Pons (tissue), 1 donor: ENCODE measurements at regions not wholly inside any gene's neighbourhood (a gene's known extent, or its start where the extent isn't known, plus 50 kb on each side); places are given as distances from the start of the nearest gene placed in this dataset.
"Not testable (repeated sequence)": the region's sequence is repeated elsewhere in the genome, so short reads cannot be mapped to it uniquely, and the experiment has no call there.

Source experiments
- DNase-seq: peaks from one replicate; pipeline ENCODE4 v3.0.0-alpha.2; 2016; ENCODE audit warnings: low spot score

DNA sequence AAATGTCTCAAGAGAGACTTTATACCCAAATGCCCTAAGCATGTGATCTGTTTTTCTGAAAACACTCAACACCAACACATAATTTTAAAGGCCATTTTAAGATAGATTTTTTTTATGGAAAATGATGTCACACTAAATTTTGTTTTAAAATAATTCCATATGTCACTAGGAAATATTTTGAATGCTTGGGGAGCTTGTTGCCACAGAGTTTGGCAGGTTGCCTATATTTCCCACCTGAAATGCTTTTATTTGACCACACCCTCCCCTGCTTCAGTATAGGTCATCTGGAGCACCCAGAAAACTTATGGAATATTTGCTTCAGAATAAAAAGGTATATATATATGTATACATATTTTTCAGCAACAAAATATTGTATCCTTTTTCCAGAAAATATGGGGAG lies 180.0 kb upstream of the ANK3 start:
- no peak for DNase-seq

DNA sequence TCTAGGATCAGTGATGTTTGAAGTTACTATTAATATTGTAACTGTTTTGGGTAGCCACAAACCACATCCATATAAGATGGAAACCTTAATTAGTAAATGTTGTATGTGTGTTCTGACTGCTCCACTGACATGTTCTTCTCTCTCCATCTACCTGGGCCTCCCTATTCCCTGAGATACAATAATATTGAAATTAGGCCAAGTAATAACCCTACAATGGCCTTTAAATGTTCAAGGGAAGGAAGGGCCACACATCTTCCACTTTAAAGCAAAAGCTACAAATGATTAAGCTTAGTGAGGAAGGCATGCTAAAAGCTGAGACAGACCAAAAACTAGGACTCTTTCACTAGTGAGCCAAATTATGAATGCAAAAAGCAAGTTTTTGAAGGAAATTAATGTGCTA lies 176.4 kb upstream of the ANK3 start:
- DNase-seq, result no peak

DNA sequence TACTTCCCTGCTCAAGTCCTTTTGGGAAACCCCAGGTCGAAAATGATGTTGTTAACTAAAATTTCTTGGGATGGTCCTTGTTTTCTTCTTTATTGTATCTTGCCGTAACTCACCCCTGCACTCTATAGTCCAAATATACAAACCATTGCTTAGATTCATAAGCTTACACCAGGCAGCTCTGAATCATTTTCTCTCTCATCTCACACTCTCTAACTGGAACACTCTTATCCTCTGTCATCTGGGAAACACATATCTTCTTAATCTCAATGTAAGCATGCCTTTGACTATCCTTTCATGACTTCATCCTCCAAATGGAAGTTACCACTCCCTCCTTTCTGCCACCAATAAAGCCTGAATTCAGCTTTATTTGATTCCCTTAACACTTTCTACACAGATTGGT lies 175.8 kb upstream of the ANK3 start:
- no peak for DNase-seq

DNA sequence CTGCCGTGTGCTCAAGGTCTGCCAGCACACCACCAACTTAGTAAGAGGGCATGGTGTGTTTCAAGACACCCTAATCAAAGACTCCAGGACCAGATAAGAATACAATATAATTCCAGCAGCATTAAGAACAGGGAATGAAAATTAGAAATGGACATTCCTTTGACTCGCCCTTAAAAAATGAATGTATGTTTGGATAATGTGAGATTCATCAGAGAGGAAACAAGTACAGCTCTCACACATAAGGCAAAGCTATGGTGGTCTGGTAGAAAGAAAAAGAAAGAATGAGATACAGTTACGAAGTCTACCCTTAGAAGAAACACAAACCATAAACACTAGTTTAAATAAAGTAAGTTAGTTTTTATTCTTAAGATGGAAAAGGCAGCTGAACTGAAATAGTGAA lies 174.8 kb upstream of the ANK3 start:
- DNase-seq, result no peak

DNA sequence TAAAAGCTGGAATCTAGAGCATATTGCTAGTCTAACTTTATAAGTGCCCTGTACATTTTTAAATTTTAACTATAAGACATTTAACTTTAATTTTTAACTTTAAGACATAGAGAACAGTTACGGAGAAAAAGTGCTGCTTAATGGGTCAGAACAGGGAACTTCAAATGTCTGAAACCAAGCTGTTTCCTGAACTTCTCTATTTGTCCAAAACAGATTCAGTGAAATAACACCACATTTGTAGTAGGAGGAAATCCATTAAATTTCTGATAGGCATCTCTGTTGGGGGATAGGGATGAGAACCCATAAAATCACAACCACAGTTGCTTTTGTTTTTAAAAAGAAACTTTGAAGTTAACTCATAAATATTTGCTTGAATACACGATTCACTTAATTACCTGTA lies 170.8 kb upstream of the ANK3 start:
- peak; percentile 31 for DNase-seq

DNA sequence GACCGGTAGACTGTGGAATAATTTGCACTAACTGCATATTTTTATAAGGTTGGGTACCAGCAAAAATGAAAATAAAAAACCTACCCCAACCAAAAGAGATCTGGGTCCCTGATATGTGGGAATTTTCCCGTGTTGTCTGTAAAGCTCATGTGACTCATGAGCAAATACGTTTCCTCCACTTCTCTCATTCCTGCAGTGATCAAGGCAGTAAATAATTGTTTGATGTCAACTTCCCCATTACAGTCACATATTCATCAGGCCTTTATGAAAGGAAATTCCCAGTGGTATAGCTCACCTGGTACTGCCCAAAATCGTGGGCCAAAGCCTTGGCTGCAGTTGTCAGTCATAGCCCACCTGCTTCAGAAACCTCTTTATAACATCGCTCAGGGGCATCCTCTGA lies 166.0 kb upstream of the ANK3 start:
- no peak for DNase-seq

DNA sequence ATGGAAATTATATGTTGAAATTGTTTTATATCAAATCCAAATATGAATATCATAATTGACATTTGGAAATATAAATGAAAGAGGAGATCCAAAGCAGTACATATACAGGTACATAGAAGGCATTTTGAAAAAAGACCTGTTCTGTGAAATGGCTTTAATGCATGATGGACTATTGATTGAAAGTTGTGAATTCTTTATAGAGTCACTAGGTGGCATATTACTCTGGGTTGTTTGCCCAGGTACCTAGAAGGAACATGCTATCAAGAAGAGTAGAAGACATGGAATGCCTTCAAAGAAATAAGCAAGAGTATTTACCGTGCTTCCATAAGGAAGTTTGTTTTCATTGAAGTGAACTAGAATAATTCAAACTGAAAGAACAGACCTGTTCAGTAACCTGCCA lies 160.0 kb upstream of the ANK3 start:
- no peak for DNase-seq

DNA sequence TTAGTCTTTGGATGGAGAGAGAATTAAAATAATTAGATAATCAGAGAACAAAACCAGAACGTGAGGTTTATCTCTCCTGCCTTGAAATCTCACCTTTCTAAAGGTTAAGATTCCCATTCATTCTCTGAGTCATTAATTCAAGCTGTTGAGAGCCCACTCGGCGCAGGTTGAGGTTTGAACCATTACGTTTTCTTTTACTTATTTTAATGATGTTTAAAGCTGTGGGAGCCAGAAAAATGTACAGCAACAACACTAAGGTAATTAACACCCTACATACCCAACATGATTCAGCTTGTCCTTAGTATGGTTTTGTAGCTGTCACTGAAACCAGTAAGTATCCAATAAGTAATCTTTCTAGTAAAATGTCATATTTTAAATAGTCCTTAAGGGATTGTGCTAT lies 153.0 kb upstream of the ANK3 start:
- no peak for DNase-seq

DNA sequence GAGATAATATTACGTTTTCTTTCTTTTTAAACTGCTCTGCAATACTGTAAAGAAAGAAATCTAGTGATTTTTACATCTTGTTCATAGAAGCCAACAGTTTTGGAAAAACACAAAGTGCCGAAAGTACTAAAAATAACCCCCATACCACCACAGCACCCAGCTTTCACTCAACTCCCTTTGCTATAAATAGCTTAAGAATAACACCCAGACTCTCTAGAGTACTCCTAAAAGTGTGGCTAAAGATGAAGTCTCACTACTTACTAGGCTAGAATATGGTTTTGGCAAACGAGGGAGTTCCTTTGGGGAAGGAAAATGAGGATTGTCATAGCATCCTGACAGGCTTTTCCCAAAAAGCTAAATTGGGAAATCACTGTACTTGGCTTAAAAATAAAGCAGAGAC lies 151.8 kb upstream of the ANK3 start:
- no peak for DNase-seq

DNA sequence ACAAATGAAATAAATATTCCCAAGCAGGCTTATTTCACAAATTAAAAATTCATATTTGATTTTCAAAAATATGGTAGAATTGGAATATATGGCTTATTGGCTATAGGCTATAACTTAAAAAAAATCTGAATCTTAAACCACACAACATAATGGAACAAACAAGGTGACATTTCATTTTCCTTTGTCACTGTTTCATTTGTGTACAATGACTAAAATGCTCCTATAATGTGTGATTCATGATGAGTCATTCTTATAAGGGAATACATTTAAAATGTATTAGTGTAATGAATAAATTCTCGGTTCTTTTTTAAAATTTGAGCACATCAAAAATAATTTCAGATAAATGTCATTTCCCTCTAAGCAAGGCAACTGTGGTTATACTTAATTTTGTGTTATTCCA lies 148.0 kb upstream of the ANK3 start:
- no peak for DNase-seq

DNA sequence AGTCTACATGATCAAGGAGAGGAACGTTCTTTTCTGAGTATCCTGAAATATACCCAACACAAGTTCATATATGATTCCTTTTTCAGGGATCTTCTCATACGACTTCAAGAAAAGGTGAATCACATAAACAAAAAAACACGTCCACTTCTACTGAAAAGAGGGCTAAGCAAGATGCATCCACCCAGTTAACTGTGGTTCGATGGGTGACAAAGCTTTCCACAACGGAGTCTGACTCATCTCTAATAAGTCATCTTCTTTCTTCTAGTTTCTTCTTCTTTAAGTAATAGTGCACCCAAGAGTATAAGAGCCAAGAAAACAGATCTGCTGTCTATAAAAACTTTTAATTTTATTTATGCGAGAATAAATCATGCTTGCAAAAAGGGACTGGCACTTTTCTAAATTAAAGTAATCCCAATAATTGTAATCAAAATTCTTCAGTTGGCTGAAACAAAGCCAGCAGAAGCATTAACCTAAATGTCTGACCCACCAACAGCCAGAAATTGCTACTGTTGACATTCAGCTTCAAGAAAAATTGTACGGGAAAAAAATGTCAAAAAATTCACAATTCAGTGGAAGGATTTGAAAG lies 146.9 kb upstream of the ANK3 start:
- no peak for DNase-seq

DNA sequence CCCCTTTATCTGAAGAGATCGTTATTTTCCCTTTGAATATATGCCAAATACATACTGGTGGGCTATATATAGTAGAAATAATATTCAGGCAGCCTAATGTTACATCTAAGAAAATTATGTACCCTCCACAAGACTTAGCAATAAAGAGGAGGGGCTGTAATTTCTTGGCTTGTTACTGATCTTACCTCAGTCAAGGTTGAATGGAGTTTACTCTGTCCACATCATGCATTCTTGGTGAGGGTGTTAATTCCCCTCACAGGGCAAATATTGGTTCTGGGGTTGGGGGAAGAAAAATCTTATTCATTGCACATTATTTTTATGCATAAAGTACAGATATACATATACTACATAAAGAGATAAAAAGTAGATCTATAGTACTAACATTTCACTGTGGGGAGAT lies 145.8 kb upstream of the ANK3 start:
- DNase-seq, result no peak

DNA sequence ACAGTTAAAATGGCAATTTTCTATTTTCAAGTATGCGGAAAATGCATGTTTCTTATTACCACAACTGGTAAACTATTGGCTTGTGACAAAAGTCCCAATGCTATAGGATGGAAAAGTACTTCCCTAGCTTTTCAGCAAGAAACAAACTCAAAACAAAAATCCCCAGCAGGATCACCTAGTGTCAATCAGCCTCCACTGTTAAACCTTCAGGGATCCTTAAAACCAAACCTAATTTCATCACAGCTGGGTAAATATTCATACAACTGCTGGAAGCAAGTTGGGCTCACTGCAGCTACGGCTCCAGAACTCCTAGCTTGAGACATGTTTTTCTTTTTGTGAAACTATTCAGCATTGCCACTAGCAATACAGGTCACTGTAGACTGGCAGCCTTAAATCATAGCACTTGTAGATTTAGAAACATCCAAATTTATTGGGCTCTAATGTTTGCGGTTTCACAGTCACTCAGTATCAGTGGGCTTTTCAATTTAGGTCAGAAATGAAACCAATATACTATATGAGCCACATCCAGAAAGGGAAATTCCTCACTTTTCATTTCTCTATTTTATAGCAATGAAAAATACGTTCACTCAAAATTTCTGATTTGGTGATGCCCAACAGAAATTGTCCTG lies 145.2 kb upstream of the ANK3 start:
- DNase-seq, result no peak

DNA sequence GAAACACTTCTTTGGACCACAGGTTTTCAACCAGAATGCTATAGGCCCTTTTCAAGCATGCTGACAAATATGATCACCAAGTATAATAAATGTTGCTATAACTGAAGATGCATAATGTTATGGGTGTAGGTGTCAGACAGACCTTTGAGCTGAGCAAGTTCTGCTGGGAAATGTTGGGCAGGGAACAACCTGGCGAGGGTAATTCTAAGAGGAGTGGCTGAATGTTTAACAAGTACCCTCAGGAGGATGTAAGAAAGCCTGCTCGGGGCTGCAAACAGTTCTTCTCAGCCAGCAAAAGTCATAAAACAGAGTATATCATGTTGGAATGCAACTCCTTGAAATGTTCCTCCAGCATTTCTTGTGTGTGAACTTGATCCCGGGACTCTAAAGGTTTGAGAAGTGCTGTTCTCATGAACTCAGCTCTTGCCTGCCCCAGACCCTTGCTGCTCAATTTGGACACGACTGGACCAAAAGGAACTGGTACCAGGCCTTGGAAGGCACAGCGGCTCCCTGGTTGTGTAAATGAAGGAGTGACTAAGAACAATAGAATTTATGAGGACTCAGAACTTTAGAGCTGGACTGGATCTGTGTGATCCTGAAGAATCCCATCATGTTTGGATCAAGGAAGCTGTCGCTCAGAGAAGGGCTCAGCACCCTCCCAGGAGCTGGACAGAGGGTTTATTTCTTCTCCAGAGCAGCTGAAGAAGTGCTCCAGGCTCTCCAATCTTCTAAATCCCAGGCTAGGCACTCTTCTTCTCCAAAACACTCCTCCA lies 143.2 kb upstream of the ANK3 start:
- no peak for DNase-seq

DNA sequence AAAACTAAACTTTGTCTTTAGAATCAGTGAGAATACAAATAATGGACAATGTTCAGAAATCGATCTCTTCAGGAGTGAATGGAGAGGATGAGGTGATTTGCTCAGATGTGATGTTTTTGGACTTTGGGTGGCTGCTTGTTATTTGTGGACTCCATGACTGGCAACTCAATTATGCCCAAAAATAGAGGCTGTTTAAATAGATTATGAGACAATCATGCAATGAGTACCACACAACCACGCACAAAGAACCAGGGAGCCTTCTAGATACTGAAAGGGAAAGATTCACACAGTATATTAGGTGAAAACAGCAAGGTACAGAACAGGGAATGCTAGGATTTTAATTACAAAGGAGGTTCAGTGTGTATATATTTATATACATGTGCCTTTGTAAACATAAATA lies 141.3 kb upstream of the ANK3 start:
- no peak for DNase-seq

DNA sequence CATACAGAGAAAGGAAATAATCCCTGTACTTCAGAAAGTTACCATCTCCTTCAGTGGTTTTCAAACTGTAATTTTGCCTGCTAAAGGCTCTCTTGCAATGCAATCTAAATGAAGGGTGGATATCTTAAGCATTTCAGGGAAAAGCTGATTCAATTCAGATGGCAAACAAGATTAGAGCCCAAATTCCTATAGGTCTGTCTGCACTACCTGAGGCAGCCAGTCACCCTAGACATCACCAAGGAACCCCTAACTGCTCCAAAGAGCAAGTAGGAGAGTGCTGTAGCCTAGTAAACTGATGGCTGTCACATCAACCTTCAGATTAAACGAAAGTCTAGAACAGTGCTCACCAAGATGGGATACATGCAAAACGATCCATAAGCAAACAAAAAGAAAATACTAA lies 138.0 kb upstream of the ANK3 start:
- no peak for DNase-seq

DNA sequence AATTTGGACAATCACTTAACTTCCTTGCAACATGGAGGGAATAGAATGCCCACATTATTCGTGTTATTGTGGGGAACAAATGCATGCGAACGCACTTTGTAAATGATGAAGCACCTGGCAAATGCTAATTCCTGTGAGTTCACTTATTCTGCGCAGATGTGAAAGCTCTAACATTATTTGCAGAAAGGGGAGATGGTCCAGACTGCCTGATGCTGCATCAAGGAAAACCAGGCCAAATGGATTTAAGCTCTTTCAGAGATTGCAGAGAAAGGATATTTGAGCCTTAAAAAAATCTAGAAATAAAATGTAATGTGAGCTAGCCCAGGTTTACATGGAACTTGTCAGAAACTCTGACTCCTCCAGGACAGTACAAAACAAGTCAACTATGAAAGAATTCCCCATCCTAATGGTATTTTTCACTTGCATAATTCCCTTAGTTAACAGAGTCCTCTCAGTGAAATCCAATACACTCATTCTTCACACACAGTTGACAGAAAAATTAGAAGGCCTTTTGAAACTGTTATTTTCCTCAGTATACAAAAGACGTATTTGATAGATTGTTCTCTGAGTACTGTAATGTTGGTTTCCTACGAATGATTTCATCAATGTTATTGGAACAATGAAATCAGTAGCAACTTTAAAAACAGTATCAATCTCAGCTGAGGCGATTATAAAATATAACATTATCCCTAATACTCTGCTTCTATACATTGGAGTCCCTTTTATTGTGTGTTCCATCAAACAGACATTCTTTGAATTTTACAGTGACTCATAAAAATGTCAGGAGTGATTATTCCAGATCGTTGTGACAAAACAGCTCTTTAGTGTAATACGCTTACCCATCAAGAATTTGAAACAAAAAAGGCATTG lies 136.3 kb upstream of the ANK3 start:
- DNase-seq, result peak; percentile 83

DNA sequence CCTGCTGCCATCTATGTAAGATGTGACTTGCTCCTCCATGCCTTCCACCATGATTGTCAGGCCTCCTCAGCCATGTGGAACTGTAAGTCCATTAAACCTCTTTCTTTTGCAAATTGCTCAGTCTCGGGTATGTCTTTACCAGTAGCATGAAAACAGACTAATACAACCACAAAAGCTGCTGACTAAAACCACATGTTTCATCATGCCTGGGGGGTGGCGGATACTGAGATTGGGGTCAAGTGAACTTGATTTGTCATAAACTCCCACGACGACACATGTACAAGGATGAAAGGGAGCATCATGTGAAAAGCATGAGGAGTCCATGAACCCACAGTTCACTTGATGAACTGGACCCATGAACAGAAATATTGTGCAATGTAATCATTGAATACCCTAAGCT lies 134.9 kb upstream of the ANK3 start:
- DNase-seq, result no peak

DNA sequence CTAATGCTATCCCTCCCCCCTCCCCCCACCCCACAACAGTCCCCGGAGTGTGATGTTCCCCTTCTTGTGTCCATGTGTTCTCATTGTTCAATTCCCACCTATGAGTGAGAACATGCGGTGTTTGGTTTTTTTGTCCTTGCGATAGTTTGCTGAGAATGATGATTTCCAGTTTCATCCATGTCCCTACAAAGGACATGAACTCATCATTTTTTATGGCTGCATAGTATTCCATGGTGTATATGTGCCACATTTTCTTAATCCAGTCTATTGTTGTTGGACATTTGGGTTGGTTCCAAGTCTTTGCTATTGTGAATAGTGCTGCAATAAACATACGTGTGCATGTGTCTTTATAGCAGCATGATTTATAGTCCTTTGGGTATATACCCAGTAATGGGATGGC lies 133.7 kb upstream of the ANK3 start:
- DNase-seq, result not testable (repeated sequence)

DNA sequence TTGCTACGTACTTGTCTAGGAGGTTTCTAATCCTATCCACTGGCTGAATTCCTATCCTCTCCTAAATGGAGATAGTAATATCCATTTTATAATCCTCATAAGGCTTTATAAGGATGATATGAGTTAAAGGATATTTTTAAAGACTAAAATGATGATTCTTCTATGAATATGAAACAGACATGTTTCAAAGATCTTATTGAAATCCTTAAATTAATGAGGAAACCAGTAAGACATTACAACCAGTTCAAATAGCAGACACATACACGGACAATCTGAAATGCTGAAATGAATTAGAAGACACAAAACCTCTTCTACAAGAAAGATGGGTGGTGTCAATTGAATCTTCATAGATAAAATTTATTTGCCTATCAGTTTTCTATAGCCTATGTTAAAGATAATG lies 132.9 kb upstream of the ANK3 start:
- DNase-seq, result no peak

DNA sequence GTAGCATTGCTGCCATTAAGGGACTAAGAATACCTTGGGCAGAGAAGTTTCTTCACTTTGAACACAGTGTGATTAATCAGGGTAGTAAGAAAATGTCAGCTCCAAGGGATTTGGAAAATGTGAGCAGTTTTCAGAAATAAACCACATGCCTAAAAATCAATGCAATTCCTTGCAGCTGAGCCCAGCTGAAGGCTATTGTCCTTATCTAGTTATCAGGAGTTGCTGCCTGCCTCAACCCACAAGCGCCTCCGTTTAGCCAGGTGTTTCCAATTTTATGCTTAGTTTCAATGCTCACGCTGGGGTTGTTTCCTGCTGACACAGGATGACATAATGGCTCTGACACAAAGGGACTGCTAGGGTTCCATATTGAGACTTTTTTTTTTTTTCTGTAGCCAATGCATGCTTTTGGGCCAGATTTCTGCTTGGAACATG lies 132.3 kb upstream of the ANK3 start:
- no peak for DNase-seq

DNA sequence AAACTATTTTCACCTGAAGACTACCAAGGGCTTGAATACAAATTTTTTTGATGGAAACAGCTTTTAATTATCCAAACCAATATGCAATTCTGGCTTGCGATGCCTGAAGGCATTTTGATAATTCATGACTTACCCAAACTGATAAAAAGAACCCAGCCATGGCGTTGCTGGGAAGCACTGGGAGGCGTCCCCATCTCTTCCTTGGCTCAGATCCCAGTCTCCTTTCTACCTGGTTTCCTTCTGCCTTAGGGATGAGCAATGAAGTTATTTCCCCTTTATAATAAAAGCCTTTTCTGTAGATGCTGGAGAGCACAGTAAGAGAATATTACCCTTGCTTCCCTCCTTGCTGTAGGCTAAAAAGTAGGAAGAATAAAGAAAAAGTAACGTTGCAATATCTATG lies 129.1 kb upstream of the ANK3 start:
- DNase-seq, result no peak

DNA sequence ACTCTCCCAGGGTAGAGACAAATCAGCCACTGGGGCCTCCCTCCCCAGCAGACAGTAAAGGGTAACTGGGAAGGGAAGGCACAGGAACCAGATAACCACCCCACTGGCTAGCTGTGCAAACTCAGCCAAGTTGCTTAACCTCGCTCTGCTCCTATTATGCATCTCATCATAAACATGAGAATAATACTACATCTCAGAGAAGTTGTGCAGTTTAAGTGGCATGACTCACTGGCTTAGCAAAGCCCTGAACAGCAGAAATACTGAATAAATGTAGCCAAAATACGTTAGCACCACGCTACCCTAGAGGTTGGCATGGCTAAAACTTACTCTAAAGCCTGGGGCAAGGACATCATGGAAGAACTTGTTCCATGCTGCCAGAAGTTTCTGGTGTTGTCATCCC lies 128.1 kb upstream of the ANK3 start:
- no peak for DNase-seq
